Caco-2 (cell line): ENCODE measurements at regions not wholly inside any gene's neighbourhood (a gene's known extent, or its start where the extent isn't known, plus 50 kb on each side); places are given as distances from the start of the nearest gene placed in this dataset.

Experiments used
- BruUV-seq: library from RNA; stranded (reverse); fragments of 400-500 nt; replicated peaks from 2 replicates; lab custom pipeline; 2021; lab: Mats Ljungman, UMichigan
- CTCF ChIA-PET: fragments of 300-600 bp; sonication (Branson Sonifier 250); formaldehyde crosslinking; loops from one replicate; lab custom pipeline; 2022; ENCODE audit warnings: antibody characterized with exemption; lab: Charles Lee
- POLR2A ChIA-PET: fragments of 300-600 bp; sonication (Branson Sonifier 250); formaldehyde crosslinking; loops from one replicate; lab custom pipeline; 2022; ENCODE audit warnings: antibody characterized with exemption; lab: Charles Lee
- DNase-seq, 2 experiments: peaks; one replicate each; pipeline versions ENCODE4 v3.0.0 to v3.0.0-alpha.2; 2020 to 2022
- H3K27me3 ChIP-seq: replicated peaks from 2 replicates; pipeline ENCODE4 v1.6.0; 2011; ENCODE audit warnings: low read length; ENCODE audit not compliant: control insufficient read depth, insufficient read depth
- H3K36me3 ChIP-seq: 2 replicates; pipeline ENCODE4 v1.5.1; 2011; ENCODE audit warnings: low read length; ENCODE audit not compliant: control insufficient read depth, insufficient read depth
- H3K4me1 ChIP-seq: fragments of 250-450 bp; sonication (Bioruptor Pico); 2 replicates; pipeline ENCODE4 v1.5.1; 2020; ENCODE audit warnings: mild to moderate bottlenecking
- H3K4me3 ChIP-seq: 2 replicates; pipeline ENCODE4 v1.5.1; 2011; ENCODE audit warnings: low read depth, mild to moderate bottlenecking, control low read depth, low read length
- H3K9me3 ChIP-seq: fragments of 250-450 bp; sonication (Bioruptor Pico); 2 replicates; pipeline ENCODE4 v1.5.1; 2020; ENCODE audit warnings: mild to moderate bottlenecking, moderate library complexity
- H3K27ac Mint-ChIP-seq: one replicate; pipeline ENCODE4 v1.8.0; 2022; ENCODE audit warnings: mixed read lengths; ENCODE audit not compliant: unreplicated experiment
- H3K27me3 Mint-ChIP-seq: one replicate; pipeline ENCODE4 v1.8.0; 2022; ENCODE audit warnings: mixed read lengths; ENCODE audit not compliant: insufficient read depth, unreplicated experiment
- H3K36me3 Mint-ChIP-seq: one replicate; pipeline ENCODE4 v1.8.0; 2022; ENCODE audit warnings: mild to moderate bottlenecking, mixed read lengths; ENCODE audit not compliant: insufficient read depth, unreplicated experiment
- H3K4me1 Mint-ChIP-seq: one replicate; pipeline ENCODE4 v1.8.0; 2022; ENCODE audit warnings: low read depth, mixed read lengths; ENCODE audit not compliant: unreplicated experiment
- H3K4me3 Mint-ChIP-seq: one replicate; pipeline ENCODE4 v1.8.0; 2022; ENCODE audit warnings: mild to moderate bottlenecking, moderate library complexity, mixed read lengths; ENCODE audit not compliant: unreplicated experiment
- H3K9me3 Mint-ChIP-seq: one replicate; pipeline ENCODE4 v1.8.0; 2022; ENCODE audit warnings: mixed read lengths; ENCODE audit not compliant: unreplicated experiment
- CTCF ChIP-seq, 2 experiments: fragments of 200-600 bp in 1 of 2; IDR thresholded peaks; 1 replicate in 1 of 2; 2 replicates in 1 of 2; pipeline versions ENCODE4 v1.5.1 to v1.8.0; 2011 to 2022; ENCODE audit warnings: antibody characterized with exemption in 1 of 2, control low read depth in 1 of 2, inconsistent platforms in 1 of 2, low read depth in 1 of 2, low read length in 1 of 2, mild to moderate bottlenecking in 1 of 2, moderate library complexity in 1 of 2; ENCODE audit not compliant: insufficient read depth in 1 of 2, severe bottlenecking in 1 of 2, unreplicated experiment in 1 of 2
- intact Hi-C: fragments of 100-400 bp; cut with micrococcal nuclease; formaldehyde crosslinking; loops from one replicate; pipeline ENCODE4 v1.10.0; 2022; ENCODE audit not compliant: unreplicated experiment

DNA sequence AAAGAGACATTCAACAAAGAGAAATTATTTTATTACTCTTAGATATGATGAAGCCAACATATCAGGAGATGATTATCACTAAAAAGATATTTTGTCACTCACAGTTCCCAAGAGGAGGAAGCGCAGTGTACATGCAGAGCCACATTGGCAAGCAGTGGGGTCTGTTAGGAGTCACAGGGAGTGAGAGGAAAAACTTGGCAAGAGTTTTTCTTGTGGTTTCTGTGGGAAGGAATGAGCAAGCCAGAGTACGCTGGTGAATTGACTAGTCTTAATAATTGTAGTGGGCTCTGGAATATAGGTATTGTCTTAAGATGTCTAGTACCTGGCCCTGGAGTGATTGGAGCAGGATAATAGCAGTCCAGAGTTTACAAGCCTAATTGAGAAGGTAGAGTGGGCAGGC is 1095.2 kb downstream of the GRIK2 start:
- Mint-ChIP-seq H3K27ac (no peak overlapping the region), H3K9me3 (no peaks in the 10 kb centered on the region), H3K36me3 (no peaks in the 10 kb centered on the region), H3K4me3 (no peak overlapping the region), H3K4me1 (no peaks in the 10 kb centered on the region), H3K27me3 (no peaks in the 10 kb centered on the region)
- no peaks in the 10 kb centered on the region for H3K4me1 ChIP-seq
- no TSS peak for BruUV-seq
- H3K9me3 ChIP-seq = no peaks in the 10 kb centered on the region
- intact Hi-C loops = no loop called here
- H3K36me3 ChIP-seq = no peaks in the 10 kb centered on the region
- no peak for TF ChIP-seq CTCF (IDR thresholded peaks at IDR 0.05; ENCODE audit: insufficient read depth in 1 of 2, low read depth in 1 of 2, low read length in 1 of 2, severe bottlenecking in 1 of 2, unreplicated experiment in 1 of 2)
- no peak overlapping the region for H3K4me3 ChIP-seq
- DNase-seq = no peak
- CTCF ChIA-PET = no interaction called here
- POLR2A ChIA-PET = no interaction called here
- H3K27me3 ChIP-seq = no peaks in the 10 kb centered on the region

DNA sequence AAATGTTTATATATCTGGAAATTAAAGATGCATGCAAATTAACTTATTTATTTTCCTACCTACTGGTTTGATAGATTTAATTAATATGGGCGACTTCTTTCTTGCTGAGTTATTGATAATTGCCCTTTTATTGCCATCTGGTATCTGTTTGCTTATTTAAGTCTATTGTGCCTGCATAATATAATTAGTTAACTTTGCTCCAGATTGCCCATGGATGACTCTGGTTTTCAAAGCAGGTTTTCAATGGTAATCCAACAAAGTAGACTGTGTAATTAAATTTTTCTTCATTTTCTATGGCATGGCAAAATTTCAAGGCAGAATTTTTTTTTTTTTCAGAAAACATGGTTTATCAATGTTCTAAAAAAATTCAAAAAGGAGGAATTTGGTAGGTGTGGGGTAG is 1092.0 kb downstream of the GRIK2 start:
- BruUV-seq = no TSS peak
- no peaks in the 10 kb centered on the region for H3K4me1 ChIP-seq
- H3K9me3 ChIP-seq = no peaks in the 10 kb centered on the region
- Mint-ChIP-seq H3K27ac (no peak overlapping the region), H3K4me3 (no peak overlapping the region), H3K4me1 (no peaks in the 10 kb centered on the region), H3K36me3 (no peaks in the 10 kb centered on the region), H3K27me3 (no peaks in the 10 kb centered on the region), H3K9me3 (no peaks in the 10 kb centered on the region)
- H3K36me3 ChIP-seq = no peaks in the 10 kb centered on the region
- H3K4me3 ChIP-seq = no peak overlapping the region
- CTCF ChIA-PET = no interaction called here
- no peaks in the 10 kb centered on the region for H3K27me3 ChIP-seq
- DNase-seq = no peak
- POLR2A ChIA-PET = no interaction called here
- intact Hi-C loops = no loop called here
- no peak for TF ChIP-seq CTCF (IDR thresholded peaks at IDR 0.05; ENCODE audit: insufficient read depth in 1 of 2, low read depth in 1 of 2, low read length in 1 of 2, severe bottlenecking in 1 of 2, unreplicated experiment in 1 of 2)

GRCh38 chr6:102474041-102474807 is 1080.7 kb downstream of the GRIK2 start:
- no peaks in the 10 kb centered on the region for H3K4me1 Mint-ChIP-seq
- no peaks in the 10 kb centered on the region for H3K36me3 Mint-ChIP-seq
- Histone ChIP-seq H3K9me3 (no peaks in the 10 kb centered on the region), H3K27me3 (no peaks in the 10 kb centered on the region), H3K4me1 (no peaks in the 10 kb centered on the region), H3K36me3 (no peaks in the 10 kb centered on the region), H3K4me3 (no peak overlapping the region)
- no peak for DNase-seq
- no TSS peak for BruUV-seq
- no peak for TF ChIP-seq CTCF (IDR thresholded peaks at IDR 0.05; ENCODE audit: insufficient read depth in 1 of 2, low read depth in 1 of 2, low read length in 1 of 2, severe bottlenecking in 1 of 2, unreplicated experiment in 1 of 2)
- intact Hi-C loops = no loop called here
- no peaks in the 10 kb centered on the region for H3K27me3 Mint-ChIP-seq
- ChIA-PET POLR2A (no interaction called here), CTCF (no interaction called here)
- H3K27ac Mint-ChIP-seq = no peak overlapping the region
- no peak overlapping the region for H3K4me3 Mint-ChIP-seq
- no peaks in the 10 kb centered on the region for H3K9me3 Mint-ChIP-seq
